ENCODE measurements at regions not wholly inside any gene's neighbourhood (a gene's known extent, or its start where the extent isn't known, plus 50 kb on each side); places are given as distances from the start of the nearest gene placed in this dataset.

DNA sequence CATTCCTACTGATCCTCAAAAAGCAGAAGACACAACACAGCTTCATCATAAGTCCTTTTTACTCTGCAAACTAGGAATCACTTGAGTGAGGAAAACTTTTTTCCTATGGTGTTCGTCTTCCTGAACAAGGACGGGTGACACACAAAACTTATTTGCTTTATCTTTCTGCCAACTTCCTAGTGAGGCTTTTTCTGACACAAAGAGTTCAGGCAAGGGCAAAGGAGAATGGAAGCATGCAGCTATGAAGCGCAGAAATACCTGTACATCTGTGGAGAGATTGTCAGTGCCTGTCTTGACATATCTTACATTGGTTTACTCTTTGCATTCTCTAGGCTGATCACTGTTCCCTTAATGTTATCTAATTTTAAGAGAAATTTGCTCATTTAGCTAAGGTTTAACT is 548.0 kb upstream of the IGFBP7 start:
- no peak overlapping the region for H3K4me2 ChIP-seq (ENCODE audit: insufficient read depth, low read length)
- H3K4me3 ChIP-seq (replicated peaks in 1 of 3; ENCODE audit: insufficient read depth in 1 of 3, low read depth in 1 of 3, low read length in 3 of 3), result no peak overlapping the region
- H3K27me3 ChIP-seq (ENCODE audit: control insufficient read depth in 2 of 2, insufficient read depth in 2 of 2, low read length in 2 of 2), result no peaks in the 10 kb centered on the region
- no peaks in the 10 kb centered on the region for H4K20me1 ChIP-seq (replicated peaks; ENCODE audit: control insufficient read depth, extremely low read depth, insufficient read depth, low read length)
- intact Hi-C loops (cut with micrococcal nuclease), result no loop called here
- no peaks in the 10 kb centered on the region for H3K4me1 ChIP-seq (ENCODE audit: control insufficient read depth, extremely low read depth, insufficient read depth, low read length)
- dilution Hi-C loops (cut with MboI; ENCODE audit: extremely low pct_ligation_motif_present, low sequenced_read_pairs), result no loop called here
- CTCF ChIA-PET, result no interaction called here
- no peak overlapping the region for H3K27ac ChIP-seq (ENCODE audit: insufficient read depth, low read depth, low read length)
- H3K9ac ChIP-seq (replicated peaks; ENCODE audit: extremely low read depth, insufficient read depth, low read length), result no peak overlapping the region
- no peaks in the 10 kb centered on the region for H3K9me1 ChIP-seq (replicated peaks; ENCODE audit: control insufficient read depth, extremely low read depth, insufficient read depth, low read length)
- DNase-seq (ENCODE audit: low read depth, low spot score), result no peak
- no peak overlapping the region for H2AFZ ChIP-seq (ENCODE audit: low read depth, low read length)
- POLR2A ChIA-PET, result no interaction called here
- no peak for FAIRE-seq
- H3K36me3 ChIP-seq (ENCODE audit: control insufficient read depth in 2 of 2, extremely low read depth in 1 of 2, insufficient read depth in 2 of 2, low read length in 2 of 2), result no peaks in the 10 kb centered on the region
- TF ChIP-seq POLR2A (IDR thresholded peaks at IDR 0.05; ENCODE audit: low read depth, low read length), result no peak
- no TSS peak for BruUV-seq (replicated peaks)
- no peaks in the 10 kb centered on the region for H3K79me2 ChIP-seq (ENCODE audit: control insufficient read depth, insufficient read depth, low read length)
- H3K9me3 ChIP-seq (replicated peaks; ENCODE audit: control insufficient read depth, insufficient read depth, low read length), result no peaks in the 10 kb centered on the region

- no peak for FAIRE-seq
- Histone ChIP-seq H3K4me3 (replicated peaks in 1 of 3; ENCODE audit: insufficient read depth in 1 of 3, low read depth in 1 of 3, low read length in 3 of 3) (no peak overlapping the region), H3K9me1 (replicated peaks; ENCODE audit: control insufficient read depth, extremely low read depth, insufficient read depth, low read length) (no peaks in the 10 kb centered on the region), H2AFZ (ENCODE audit: low read depth, low read length) (no peak overlapping the region), H3K4me1 (ENCODE audit: control insufficient read depth, extremely low read depth, insufficient read depth, low read length) (no peaks in the 10 kb centered on the region), H4K20me1 (replicated peaks; ENCODE audit: control insufficient read depth, extremely low read depth, insufficient read depth, low read length) (no peaks in the 10 kb centered on the region), H3K27me3 (ENCODE audit: control insufficient read depth in 2 of 2, insufficient read depth in 2 of 2, low read length in 2 of 2) (no peaks in the 10 kb centered on the region), H3K4me2 (ENCODE audit: insufficient read depth, low read length) (no peak overlapping the region), H3K9ac (replicated peaks; ENCODE audit: extremely low read depth, insufficient read depth, low read length) (no peak overlapping the region), H3K27ac (ENCODE audit: insufficient read depth, low read depth, low read length) (no peak overlapping the region), H3K36me3 (ENCODE audit: control insufficient read depth in 2 of 2, extremely low read depth in 1 of 2, insufficient read depth in 2 of 2, low read length in 2 of 2) (no peaks in the 10 kb centered on the region), H3K79me2 (ENCODE audit: control insufficient read depth, insufficient read depth, low read length) (no peaks in the 10 kb centered on the region), H3K9me3 (replicated peaks; ENCODE audit: control insufficient read depth, insufficient read depth, low read length) (no peaks in the 10 kb centered on the region)
- ChIA-PET POLR2A (no interaction called here), CTCF (no interaction called here)
- BruUV-seq (replicated peaks), result no TSS peak
- no peak for DNase-seq (ENCODE audit: low read depth, low spot score)
- dilution Hi-C loops (cut with MboI; ENCODE audit: extremely low pct_ligation_motif_present, low sequenced_read_pairs), result no loop called here
- no peak for TF ChIP-seq FOS (IDR thresholded peaks at IDR 0.05; ENCODE audit: borderline replicate concordance, insufficient read depth, low read length)
- no peak for TF ChIP-seq JUN (IDR thresholded peaks at IDR 0.05; ENCODE audit: borderline replicate concordance, insufficient read depth, insufficient read length, low read depth)
- TF ChIP-seq GATA2 (IDR thresholded peaks at IDR 0.05; ENCODE audit: insufficient read depth, insufficient read length, low read depth, low read length), result no peak
- no peak for TF ChIP-seq CTCF (IDR thresholded peaks at IDR 0.05; ENCODE audit: extremely low read depth in 1 of 2, insufficient read depth in 1 of 2, low read depth in 1 of 2, low read length in 2 of 2)
- no peak for TF ChIP-seq POLR2A (IDR thresholded peaks at IDR 0.05; ENCODE audit: low read depth, low read length)
- TF ChIP-seq MYC (IDR thresholded peaks at IDR 0.05; ENCODE audit: low read depth, low read length), result no peak
- TF ChIP-seq POLR2AphosphoS5 (IDR thresholded peaks at IDR 0.05; ENCODE audit: insufficient read depth, low read depth, low read length), result no peak
- no peak for TF ChIP-seq EZH2 (IDR thresholded peaks at IDR 0.05; ENCODE audit: borderline replicate concordance, low read depth, low read length, severe bottlenecking)
- TF ChIP-seq, protein P1, sequence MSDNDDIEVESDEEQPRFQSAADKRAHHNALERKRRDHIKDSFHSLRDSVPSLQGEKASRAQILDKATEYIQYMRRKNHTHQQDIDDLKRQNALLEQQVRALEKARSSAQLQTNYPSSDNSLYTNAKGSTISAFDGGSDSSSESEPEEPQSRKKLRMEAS (IDR thresholded peaks at IDR 0.05; ENCODE audit: insufficient read depth, insufficient read length), result no peak
- intact Hi-C loops (cut with micrococcal nuclease), result no loop called here
Observed at GRCh38 chr4:57655342-57655741, 545.2 kb upstream of the IGFBP7 start.

All from endothelial cell of umbilical vein (primary cell).